PFSK-1 (cell line): ENCODE measurements at regions not wholly inside any gene's neighbourhood (a gene's known extent, or its start where the extent isn't known, plus 50 kb on each side); places are given as distances from the start of the nearest gene placed in this dataset.

ENCODE experiments used
- POLR2AphosphoS5 ChIP-seq: IDR thresholded peaks from 2 replicates; pipeline ENCODE4 v1.6.1; 2012; ENCODE audit warnings: low read depth, mild to moderate bottlenecking, control low read depth, low read length, moderate library complexity
- TAF1 ChIP-seq: IDR thresholded peaks from 2 replicates; pipeline ENCODE4 v1.6.1; 2012; ENCODE audit warnings: low read length, control low read depth, borderline replicate concordance; ENCODE audit not compliant: insufficient read depth

DNA sequence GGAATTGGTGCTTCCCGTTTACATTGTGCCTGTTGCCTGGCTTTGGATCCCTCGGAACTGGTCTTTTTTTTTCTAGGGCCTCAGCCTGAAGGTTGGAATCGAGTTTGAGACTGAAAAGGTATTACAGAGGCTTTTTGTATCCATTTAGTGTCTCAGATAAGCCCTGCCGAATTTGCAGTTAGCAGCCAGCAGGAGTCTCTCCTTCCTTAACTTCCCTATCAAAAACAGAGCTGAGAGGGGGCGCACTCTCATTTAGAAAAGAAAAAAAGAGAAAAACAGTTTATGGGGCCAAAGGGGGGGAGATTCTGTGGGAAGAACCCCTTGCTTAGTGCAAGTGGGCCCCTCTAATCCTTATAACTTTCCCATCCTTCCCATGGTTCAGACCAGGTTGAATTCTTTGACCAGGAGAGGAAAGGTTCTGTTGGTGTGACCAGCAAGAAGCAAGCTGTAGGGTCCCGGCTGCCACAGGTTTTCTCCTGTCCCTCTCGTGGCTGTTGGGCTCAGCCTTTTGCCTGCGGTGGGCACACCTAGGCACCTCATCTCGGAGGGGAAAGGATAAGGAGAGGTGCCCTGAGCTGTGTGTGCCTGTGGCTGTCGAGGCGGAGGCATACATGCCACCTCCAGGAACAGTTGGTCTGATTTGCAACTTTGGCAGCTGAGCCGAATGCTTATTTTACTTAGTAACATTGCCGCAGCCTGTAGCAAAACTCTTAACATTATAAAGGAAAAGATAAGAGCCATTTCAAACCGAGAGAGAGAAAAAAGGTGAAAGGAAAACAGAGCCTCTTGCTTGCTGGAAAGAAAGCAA is 565.0 kb upstream of the CNTN5 start:
- TF ChIP-seq TAF1 (no peak), POLR2AphosphoS5 (no peak)
